ENCODE measurements at regions not wholly inside any gene's neighbourhood (a gene's known extent, or its start where the extent isn't known, plus 50 kb on each side); places are given as distances from the start of the nearest gene placed in this dataset.

DNA sequence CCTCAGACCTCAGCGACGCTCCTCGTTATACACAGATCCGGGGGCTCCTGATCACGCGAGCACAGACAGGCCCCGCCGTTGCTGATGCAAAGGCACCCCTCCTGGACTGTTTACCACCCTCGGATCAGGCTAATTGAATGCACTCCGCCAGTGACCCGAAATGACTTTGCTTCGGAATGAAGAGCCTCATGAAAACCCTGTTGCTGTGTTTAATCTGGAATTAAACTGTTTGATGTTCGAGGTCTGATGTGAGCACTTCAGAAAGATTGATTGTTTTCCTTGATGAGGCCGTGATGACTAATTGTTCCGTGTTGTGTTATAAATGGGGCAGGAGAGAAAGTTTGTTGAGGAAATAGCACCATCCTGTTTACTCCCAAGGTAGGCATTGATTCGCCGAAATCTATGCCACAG is 190.5 kb upstream of the PPP1R26 start:
- no peak for ATAC-seq
- no peak for TF ChIP-seq ZC3H10 (CRISPR knock-in tag; IDR thresholded peaks at IDR 0.05)
- no peak for TF ChIP-seq OSR1 (CRISPR knock-in tag; IDR thresholded peaks at IDR 0.05)
- no peak for TF ChIP-seq RARB (CRISPR knock-in tag; IDR thresholded peaks at IDR 0.05)
- no peak for TF ChIP-seq ZNF8 (CRISPR knock-in tag; IDR thresholded peaks at IDR 0.05)
- no peak for TF ChIP-seq CSDC2 (CRISPR knock-in tag; IDR thresholded peaks at IDR 0.05)
- TF ChIP-seq ZFP3 (CRISPR knock-in tag; IDR thresholded peaks at IDR 0.05), result no peak
- TF ChIP-seq GLIS3 (CRISPR knock-in tag; IDR thresholded peaks at IDR 0.05), result no peak
- TF ChIP-seq BACH2 (CRISPR knock-in tag; IDR thresholded peaks at IDR 0.05; ENCODE audit: borderline replicate concordance), result no peak
- no peak for TF ChIP-seq PPARA (CRISPR knock-in tag; IDR thresholded peaks at IDR 0.05; ENCODE audit: borderline replicate concordance)
- TF ChIP-seq ARNTL (CRISPR knock-in tag; IDR thresholded peaks at IDR 0.05; ENCODE audit: borderline replicate concordance, low read depth), result no peak

DNA sequence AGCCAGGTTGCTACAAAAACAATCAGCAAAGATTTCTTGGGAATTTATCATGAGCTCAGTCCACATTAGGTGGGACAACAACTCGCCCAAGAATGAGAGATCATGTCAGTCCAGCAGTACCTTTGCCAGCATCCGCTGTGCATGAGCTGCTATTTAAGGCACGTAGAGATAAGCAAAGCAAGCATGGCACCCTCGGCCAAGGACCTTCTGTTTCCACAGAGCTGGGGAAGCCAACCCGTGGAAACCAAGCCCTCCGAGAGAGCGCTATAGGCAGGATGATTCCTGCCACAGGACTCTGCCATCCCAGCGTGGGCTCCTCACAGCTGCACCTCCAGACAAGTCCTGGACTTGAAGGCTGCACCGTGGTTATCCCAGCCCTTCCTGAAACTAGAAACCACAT is 189.5 kb upstream of the PPP1R26 start:
- ATAC-seq, result no peak
- TF ChIP-seq ZC3H10 (CRISPR knock-in tag; IDR thresholded peaks at IDR 0.05) (no peak), RARB (CRISPR knock-in tag; IDR thresholded peaks at IDR 0.05) (no peak), ZFP3 (CRISPR knock-in tag; IDR thresholded peaks at IDR 0.05) (no peak), ISL1 (CRISPR knock-in tag; IDR thresholded peaks at IDR 0.05) (no peak), OSR1 (CRISPR knock-in tag; IDR thresholded peaks at IDR 0.05) (no peak), ZFP30 (CRISPR knock-in tag; IDR thresholded peaks at IDR 0.05) (no peak), PPARA (CRISPR knock-in tag; IDR thresholded peaks at IDR 0.05; ENCODE audit: borderline replicate concordance) (no peak), CSDC2 (CRISPR knock-in tag; IDR thresholded peaks at IDR 0.05) (no peak)
- TF ChIP-seq, protein P1, sequence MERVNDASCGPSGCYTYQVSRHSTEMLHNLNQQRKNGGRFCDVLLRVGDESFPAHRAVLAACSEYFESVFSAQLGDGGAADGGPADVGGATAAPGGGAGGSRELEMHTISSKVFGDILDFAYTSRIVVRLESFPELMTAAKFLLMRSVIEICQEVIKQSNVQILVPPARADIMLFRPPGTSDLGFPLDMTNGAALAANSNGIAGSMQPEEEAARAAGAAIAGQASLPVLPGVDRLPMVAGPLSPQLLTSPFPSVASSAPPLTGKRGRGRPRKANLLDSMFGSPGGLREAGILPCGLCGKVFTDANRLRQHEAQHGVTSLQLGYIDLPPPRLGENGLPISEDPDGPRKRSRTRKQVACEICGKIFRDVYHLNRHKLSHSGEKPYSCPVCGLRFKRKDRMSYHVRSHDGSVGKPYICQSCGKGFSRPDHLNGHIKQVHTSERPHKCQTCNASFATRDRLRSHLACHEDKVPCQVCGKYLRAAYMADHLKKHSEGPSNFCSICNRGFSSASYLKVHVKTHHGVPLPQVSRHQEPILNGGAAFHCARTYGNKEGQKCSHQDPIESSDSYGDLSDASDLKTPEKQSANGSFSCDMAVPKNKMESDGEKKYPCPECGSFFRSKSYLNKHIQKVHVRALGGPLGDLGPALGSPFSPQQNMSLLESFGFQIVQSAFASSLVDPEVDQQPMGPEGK (CRISPR knock-in tag; IDR thresholded peaks at IDR 0.05; ENCODE audit: borderline replicate concordance), result no peak

DNA sequence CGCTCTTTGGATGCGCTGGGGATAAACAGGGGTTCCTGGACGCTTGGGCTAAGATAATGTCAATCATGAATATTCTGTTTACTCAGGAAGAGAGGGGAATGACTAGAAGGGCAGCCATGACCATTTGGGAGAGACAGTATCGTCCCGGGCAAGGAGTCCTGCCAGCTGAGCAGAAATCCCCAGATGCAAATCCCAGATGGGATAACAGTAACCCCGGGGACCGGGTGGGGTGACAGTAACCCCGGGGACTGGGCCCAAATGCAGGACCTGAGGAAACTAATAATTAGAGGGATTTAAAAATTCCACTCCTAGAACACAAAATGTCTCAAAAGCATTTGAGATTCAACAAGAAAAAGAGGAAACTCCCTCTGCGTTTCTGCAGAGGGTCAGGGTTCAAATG is 189.0 kb upstream of the PPP1R26 start:
- no peak for TF ChIP-seq ESRRG (CRISPR knock-in tag; IDR thresholded peaks at IDR 0.05)
- TF ChIP-seq, protein P2, sequence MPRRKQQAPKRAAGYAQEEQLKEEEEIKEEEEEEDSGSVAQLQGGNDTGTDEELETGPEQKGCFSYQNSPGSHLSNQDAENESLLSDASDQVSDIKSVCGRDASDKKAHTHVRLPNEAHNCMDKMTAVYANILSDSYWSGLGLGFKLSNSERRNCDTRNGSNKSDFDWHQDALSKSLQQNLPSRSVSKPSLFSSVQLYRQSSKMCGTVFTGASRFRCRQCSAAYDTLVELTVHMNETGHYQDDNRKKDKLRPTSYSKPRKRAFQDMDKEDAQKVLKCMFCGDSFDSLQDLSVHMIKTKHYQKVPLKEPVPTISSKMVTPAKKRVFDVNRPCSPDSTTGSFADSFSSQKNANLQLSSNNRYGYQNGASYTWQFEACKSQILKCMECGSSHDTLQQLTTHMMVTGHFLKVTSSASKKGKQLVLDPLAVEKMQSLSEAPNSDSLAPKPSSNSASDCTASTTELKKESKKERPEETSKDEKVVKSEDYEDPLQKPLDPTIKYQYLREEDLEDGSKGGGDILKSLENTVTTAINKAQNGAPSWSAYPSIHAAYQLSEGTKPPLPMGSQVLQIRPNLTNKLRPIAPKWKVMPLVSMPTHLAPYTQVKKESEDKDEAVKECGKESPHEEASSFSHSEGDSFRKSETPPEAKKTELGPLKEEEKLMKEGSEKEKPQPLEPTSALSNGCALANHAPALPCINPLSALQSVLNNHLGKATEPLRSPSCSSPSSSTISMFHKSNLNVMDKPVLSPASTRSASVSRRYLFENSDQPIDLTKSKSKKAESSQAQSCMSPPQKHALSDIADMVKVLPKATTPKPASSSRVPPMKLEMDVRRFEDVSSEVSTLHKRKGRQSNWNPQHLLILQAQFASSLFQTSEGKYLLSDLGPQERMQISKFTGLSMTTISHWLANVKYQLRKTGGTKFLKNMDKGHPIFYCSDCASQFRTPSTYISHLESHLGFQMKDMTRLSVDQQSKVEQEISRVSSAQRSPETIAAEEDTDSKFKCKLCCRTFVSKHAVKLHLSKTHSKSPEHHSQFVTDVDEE (CRISPR knock-in tag; IDR thresholded peaks at IDR 0.05), result no peak
- no peak for TF ChIP-seq BACH2 (CRISPR knock-in tag; IDR thresholded peaks at IDR 0.05; ENCODE audit: borderline replicate concordance)
- TF ChIP-seq, protein P3, sequence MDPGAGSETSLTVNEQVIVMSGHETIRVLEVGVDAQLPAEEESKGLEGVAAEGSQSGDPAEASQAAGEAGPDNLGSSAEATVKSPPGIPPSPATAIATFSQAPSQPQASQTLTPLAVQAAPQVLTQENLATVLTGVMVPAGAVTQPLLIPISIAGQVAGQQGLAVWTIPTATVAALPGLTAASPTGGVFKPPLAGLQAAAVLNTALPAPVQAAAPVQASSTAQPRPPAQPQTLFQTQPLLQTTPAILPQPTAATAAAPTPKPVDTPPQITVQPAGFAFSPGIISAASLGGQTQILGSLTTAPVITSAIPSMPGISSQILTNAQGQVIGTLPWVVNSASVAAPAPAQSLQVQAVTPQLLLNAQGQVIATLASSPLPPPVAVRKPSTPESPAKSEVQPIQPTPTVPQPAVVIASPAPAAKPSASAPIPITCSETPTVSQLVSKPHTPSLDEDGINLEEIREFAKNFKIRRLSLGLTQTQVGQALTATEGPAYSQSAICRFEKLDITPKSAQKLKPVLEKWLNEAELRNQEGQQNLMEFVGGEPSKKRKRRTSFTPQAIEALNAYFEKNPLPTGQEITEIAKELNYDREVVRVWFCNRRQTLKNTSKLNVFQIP (CRISPR knock-in tag; IDR thresholded peaks at IDR 0.05; ENCODE audit: borderline replicate concordance, low read depth), result no peak
- TF ChIP-seq ZNF8 (CRISPR knock-in tag; IDR thresholded peaks at IDR 0.05), result no peak
- TF ChIP-seq SNAI2 (CRISPR knock-in tag; IDR thresholded peaks at IDR 0.05), result no peak

DNA sequence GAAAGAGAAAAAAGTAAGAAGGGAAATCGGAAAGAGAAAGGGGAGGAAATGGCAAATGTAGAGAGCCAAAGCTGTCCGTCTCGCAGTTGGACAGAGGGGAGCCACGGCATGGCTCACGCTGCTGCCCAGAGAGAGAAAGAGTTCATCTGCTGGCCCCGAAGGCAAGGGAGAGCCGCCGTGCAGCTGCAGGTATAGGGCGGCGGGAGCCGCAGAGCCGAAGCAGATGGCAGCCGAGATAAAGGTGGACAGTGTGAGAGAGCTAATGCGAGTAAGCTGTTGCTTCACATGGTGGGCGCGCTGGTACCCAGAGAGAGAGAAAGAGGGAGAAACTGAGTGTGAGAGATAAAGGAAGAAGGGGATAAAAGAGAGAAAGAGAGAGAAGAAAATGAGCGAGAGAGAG is 188.4 kb upstream of the PPP1R26 start:
- TF ChIP-seq ESRRG (CRISPR knock-in tag; IDR thresholded peaks at IDR 0.05), result no peak
- TF ChIP-seq, protein P4, sequence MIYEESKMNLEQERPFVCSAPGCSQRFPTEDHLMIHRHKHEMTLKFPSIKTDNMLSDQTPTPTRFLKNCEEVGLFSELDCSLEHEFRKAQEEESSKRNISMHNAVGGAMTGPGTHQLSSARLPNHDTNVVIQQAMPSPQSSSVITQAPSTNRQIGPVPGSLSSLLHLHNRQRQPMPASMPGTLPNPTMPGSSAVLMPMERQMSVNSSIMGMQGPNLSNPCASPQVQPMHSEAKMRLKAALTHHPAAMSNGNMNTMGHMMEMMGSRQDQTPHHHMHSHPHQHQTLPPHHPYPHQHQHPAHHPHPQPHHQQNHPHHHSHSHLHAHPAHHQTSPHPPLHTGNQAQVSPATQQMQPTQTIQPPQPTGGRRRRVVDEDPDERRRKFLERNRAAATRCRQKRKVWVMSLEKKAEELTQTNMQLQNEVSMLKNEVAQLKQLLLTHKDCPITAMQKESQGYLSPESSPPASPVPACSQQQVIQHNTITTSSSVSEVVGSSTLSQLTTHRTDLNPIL (CRISPR knock-in tag; IDR thresholded peaks at IDR 0.05; ENCODE audit: low read depth), result no peak
- TF ChIP-seq, protein P5, sequence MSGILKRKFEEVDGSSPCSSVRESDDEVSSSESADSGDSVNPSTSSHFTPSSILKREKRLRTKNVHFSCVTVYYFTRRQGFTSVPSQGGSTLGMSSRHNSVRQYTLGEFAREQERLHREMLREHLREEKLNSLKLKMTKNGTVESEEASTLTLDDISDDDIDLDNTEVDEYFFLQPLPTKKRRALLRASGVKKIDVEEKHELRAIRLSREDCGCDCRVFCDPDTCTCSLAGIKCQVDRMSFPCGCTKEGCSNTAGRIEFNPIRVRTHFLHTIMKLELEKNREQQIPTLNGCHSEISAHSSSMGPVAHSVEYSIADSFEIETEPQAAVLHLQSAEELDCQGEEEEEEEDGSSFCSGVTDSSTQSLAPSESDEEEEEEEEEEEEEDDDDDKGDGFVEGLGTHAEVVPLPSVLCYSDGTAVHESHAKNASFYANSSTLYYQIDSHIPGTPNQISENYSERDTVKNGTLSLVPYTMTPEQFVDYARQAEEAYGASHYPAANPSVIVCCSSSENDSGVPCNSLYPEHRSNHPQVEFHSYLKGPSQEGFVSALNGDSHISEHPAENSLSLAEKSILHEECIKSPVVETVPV (CRISPR knock-in tag; IDR thresholded peaks at IDR 0.05), result no peak
- TF ChIP-seq BACH2 (CRISPR knock-in tag; IDR thresholded peaks at IDR 0.05; ENCODE audit: borderline replicate concordance), result no peak
- ATAC-seq, result no peak

More for the DNA sequence above, 189.0 kb upstream of the PPP1R26 start:
- no peak for ATAC-seq

All from SK-N-SH treated with all-trans-retinoic acid at 6 μM for 48 hours (cell line).